ENCODE measurements at regions not wholly inside any gene's neighbourhood (a gene's known extent, or its start where the extent isn't known, plus 50 kb on each side); places are given as distances from the start of the nearest gene placed in this dataset.

DNA sequence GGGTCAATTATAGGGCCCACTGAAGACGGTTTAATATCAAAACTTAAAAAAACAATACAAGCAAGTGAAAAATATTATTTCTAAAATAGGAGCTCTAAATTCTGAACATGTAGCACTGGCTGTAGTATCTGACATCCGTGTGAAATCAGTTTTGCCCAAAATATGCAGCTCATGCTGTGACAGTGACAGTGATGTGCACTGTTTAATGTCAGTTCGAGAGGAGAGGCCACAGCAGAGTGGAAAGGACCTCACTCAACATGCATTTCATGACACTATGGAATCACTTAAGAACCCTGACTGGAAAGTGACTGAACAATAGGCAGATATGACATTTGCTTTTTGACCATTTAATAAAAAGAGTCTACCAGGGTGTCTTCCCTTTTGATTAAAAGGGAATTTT lies 397.0 kb downstream of the FRK start:
- H3K27me3 ChIP-seq (replicated peaks in 1 of 7), result no peaks in the 10 kb centered on the region
- no peaks in the 10 kb centered on the region for H3K9me3 ChIP-seq
- TF ChIP-seq, protein P1, sequence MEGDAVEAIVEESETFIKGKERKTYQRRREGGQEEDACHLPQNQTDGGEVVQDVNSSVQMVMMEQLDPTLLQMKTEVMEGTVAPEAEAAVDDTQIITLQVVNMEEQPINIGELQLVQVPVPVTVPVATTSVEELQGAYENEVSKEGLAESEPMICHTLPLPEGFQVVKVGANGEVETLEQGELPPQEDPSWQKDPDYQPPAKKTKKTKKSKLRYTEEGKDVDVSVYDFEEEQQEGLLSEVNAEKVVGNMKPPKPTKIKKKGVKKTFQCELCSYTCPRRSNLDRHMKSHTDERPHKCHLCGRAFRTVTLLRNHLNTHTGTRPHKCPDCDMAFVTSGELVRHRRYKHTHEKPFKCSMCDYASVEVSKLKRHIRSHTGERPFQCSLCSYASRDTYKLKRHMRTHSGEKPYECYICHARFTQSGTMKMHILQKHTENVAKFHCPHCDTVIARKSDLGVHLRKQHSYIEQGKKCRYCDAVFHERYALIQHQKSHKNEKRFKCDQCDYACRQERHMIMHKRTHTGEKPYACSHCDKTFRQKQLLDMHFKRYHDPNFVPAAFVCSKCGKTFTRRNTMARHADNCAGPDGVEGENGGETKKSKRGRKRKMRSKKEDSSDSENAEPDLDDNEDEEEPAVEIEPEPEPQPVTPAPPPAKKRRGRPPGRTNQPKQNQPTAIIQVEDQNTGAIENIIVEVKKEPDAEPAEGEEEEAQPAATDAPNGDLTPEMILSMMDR (IDR thresholded peaks at IDR 0.05 in 8 of 11, conservative IDR thresholded peaks at IDR 0.05 in 3 of 11), result no peak
- TF ChIP-seq POLR2A (IDR thresholded peaks at IDR 0.05), result no peak
- no peak for TF ChIP-seq POLR2AphosphoS5 (IDR thresholded peaks at IDR 0.05)
- intact Hi-C loops (cut with DNase I; ENCODE audit: low total_unique reads), result no loop called here
- 63 to 75% (median 68%) methylated on average over 3 of the region's 3 CpGs for WGBS, 5 donors
- no peaks in the 10 kb centered on the region for H3K36me3 ChIP-seq
- no peaks in the 10 kb centered on the region for H3K4me1 ChIP-seq
- no peak overlapping the region for H3K4me3 ChIP-seq
- no peak for DNase-seq
- no peak overlapping the region for H3K27ac ChIP-seq

DNA sequence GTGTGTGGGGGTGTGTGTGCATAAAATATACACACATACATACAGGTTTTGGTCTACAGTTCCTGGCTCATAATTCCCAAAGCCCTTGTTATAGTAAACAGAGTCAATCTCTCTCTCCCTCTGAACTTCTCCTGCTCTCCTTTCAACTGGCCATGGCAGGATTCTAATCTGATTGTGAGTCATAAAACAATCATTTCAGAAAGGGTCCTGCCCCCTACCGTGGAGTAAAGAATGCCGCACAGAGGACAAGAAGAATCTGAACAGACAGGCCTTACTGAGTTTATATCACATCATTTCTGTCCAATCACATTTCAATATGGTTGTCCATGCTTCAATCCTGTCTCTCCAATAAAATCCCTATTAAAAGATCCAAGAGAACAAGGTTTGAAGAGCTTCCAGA lies 416.9 kb downstream of the FRK start:
- H3K27me3 ChIP-seq (replicated peaks in 1 of 7), result no peaks in the 10 kb centered on the region
- H3K9me3 ChIP-seq, result peaks cover 0 to 22% (median 4%) of the 10 kb centered on the region in 8 donors
- WGBS, 5 donors, result 25 to 60% (median 33%) methylated on average over 2 of the region's 2 CpGs
- TF ChIP-seq POLR2AphosphoS5 (IDR thresholded peaks at IDR 0.05), result no peak
- TF ChIP-seq, protein P1 (IDR thresholded peaks at IDR 0.05 in 8 of 11, conservative IDR thresholded peaks at IDR 0.05 in 3 of 11), result no peak
- TF ChIP-seq POLR2A (IDR thresholded peaks at IDR 0.05), result no peak
- no peak for DNase-seq
- H3K4me1 ChIP-seq, result no peaks in the 10 kb centered on the region
- intact Hi-C loops (cut with DNase I; ENCODE audit: low total_unique reads), result no loop called here
- no peaks in the 10 kb centered on the region for H3K36me3 ChIP-seq
- H3K27ac ChIP-seq, result no peak overlapping the region
- H3K4me3 ChIP-seq, result no peak overlapping the region

DNA sequence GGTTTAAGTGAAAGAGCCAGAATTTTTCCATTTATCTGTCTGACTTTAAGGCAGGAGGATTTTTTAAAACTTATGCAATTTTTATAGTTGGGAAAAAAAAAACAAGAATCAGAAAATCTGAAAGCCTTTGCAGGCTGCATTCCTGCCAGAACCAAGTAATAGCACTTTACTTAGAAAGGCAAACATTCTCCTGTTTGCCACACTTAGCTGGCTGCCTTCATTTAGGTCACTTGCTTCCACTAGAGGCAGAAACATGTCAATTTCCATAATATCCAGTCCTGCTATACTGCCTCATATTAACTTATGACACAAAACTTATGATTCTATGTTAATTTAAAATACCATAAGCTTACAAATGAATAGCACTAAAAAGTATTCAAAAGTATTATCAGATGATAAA lies 425.8 kb downstream of the FRK start:
- no peaks in the 10 kb centered on the region for H3K4me1 ChIP-seq
- no peaks in the 10 kb centered on the region for H3K27me3 ChIP-seq (replicated peaks in 1 of 7)
- no peaks in the 10 kb centered on the region for H3K9me3 ChIP-seq
- DNase-seq, result no peak
- H3K27ac ChIP-seq, result no peak overlapping the region
- TF ChIP-seq, protein P1 (IDR thresholded peaks at IDR 0.05 in 8 of 11, conservative IDR thresholded peaks at IDR 0.05 in 3 of 11), result no peak
- TF ChIP-seq POLR2AphosphoS5 (IDR thresholded peaks at IDR 0.05) (no peak), POLR2A (IDR thresholded peaks at IDR 0.05) (no peak)
- H3K36me3 ChIP-seq, result no peaks in the 10 kb centered on the region
- intact Hi-C loops (cut with DNase I; ENCODE audit: low total_unique reads), result no loop called here
- H3K4me3 ChIP-seq, result no peak overlapping the region

DNA sequence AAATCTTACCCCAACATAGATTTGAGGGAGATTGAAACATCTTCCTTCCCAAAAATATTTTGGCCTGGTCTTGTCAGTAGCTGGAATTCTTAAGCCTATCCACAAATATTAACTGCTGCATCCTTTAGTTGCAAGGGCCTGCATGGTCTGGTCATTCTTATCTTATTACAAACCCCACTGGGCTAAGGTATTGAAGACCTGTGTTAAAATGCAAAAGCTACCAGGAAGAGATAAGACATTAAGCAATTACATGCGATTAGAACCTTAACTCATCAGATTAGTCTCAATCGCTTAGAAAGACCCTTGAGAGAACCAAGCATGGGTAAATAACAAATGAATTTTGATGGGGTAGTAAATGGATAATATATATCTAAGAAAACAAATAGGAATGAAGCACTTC lies 426.6 kb downstream of the FRK start:
- Histone ChIP-seq H3K4me3 (no peak overlapping the region), H3K9me3 (no peaks in the 10 kb centered on the region), H3K27me3 (replicated peaks in 1 of 7) (no peaks in the 10 kb centered on the region), H3K4me1 (no peaks in the 10 kb centered on the region), H3K36me3 (no peaks in the 10 kb centered on the region), H3K27ac (no peak overlapping the region)
- DNase-seq, result no peak
- intact Hi-C loops (cut with DNase I; ENCODE audit: low total_unique reads), result no loop called here
- TF ChIP-seq POLR2AphosphoS5 (IDR thresholded peaks at IDR 0.05), result no peak
- no peak for TF ChIP-seq POLR2A (IDR thresholded peaks at IDR 0.05)
- TF ChIP-seq, protein P1 (IDR thresholded peaks at IDR 0.05 in 8 of 11, conservative IDR thresholded peaks at IDR 0.05 in 3 of 11), result no peak
- 46 to 99% (median 90%) methylated on average over 2 of the region's 2 CpGs for WGBS, 5 donors
